ENCODE measurements at regions not wholly inside any gene's neighbourhood (a gene's known extent, or its start where the extent isn't known, plus 50 kb on each side); places are given as distances from the start of the nearest gene placed in this dataset.

DNA sequence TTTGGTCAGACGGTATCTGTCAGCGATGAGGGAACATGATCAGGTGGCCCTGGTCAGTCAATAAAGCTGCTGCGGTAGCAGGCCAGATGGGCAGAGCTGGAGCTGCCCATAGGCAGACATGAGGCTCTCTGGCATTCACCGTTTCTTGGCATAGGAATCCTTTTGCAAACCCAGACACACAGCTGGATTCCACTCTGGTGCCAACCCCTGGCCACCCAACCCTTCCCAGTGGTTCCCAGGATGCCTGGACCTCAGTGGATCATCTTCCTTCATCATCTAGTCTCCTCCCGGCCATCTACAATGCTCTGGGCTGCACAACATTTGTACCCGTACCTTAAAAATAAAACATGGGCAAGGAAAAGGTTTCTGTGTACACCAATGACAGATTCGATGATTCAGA is 68.3 kb upstream of the ACTRT2 start:
- Mint-ChIP-seq H3K9me3 (ENCODE audit: unreplicated experiment) (peaks cover 52% of the 10 kb centered on the region), H3K27me3 (ENCODE audit: insufficient read depth, unreplicated experiment) (no peaks in the 10 kb centered on the region), H3K36me3 (ENCODE audit: insufficient read depth, unreplicated experiment) (no peaks in the 10 kb centered on the region), H3K4me1 (ENCODE audit: insufficient read depth, unreplicated experiment) (no peaks in the 10 kb centered on the region), H3K27ac (ENCODE audit: low read depth, unreplicated experiment) (no peak overlapping the region), H3K4me3 (ENCODE audit: unreplicated experiment) (no peak overlapping the region)
- ChIA-PET POLR2A (no interaction called here), CTCF (interaction anchor here (0.5 to 0.7 kb wide), 2 partner anchors 14 to 491 kb away, joined by 3 to 4 read pairs; no protein-coding TSS in a partner anchor)
- no TSS peak for BruUV-seq (replicated peaks)
- intact Hi-C loops (cut with micrococcal nuclease): no loop called here
- TF ChIP-seq, protein P1, sequence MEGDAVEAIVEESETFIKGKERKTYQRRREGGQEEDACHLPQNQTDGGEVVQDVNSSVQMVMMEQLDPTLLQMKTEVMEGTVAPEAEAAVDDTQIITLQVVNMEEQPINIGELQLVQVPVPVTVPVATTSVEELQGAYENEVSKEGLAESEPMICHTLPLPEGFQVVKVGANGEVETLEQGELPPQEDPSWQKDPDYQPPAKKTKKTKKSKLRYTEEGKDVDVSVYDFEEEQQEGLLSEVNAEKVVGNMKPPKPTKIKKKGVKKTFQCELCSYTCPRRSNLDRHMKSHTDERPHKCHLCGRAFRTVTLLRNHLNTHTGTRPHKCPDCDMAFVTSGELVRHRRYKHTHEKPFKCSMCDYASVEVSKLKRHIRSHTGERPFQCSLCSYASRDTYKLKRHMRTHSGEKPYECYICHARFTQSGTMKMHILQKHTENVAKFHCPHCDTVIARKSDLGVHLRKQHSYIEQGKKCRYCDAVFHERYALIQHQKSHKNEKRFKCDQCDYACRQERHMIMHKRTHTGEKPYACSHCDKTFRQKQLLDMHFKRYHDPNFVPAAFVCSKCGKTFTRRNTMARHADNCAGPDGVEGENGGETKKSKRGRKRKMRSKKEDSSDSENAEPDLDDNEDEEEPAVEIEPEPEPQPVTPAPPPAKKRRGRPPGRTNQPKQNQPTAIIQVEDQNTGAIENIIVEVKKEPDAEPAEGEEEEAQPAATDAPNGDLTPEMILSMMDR (IDR thresholded peaks at IDR 0.05; ENCODE audit: unreplicated experiment): no peak
- DNase-seq (ENCODE audit: unreplicated experiment): no peak

DNA sequence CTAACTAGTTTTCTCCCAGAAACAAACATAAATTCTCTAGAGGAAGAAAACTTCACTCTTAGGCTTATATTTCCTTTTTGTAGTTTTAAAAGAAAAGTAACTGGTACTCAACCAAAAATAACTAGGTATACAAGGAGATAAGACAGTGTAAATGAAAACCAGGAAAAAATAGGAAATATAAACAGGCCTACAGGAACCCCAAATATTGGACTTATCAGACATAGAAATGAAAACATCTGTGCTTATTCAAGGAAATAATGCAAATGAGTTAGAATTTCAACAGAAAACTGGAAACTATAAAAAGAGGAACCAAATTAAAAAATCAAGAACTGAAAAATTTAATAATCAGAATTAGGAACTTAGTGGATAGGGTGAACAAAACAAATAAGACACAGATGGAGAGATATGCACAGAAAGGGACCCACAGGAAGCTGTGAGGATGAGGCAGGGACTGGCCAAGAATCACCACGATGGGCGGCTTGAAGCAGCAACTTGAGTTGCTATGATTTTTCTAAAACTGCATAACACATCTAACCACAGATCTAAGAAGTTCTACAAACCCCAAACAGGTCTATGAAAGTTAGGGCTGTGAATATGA is 67.5 kb upstream of the ACTRT2 start:
- H3K27ac Mint-ChIP-seq (ENCODE audit: low read depth, unreplicated experiment): no peak overlapping the region
- peaks cover 52% of the 10 kb centered on the region for H3K9me3 Mint-ChIP-seq (ENCODE audit: unreplicated experiment)
- no TSS peak for BruUV-seq (replicated peaks)
- CTCF ChIA-PET: no interaction called here
- H3K36me3 Mint-ChIP-seq (ENCODE audit: insufficient read depth, unreplicated experiment): peaks cover 4% of the 10 kb centered on the region
- H3K27me3 Mint-ChIP-seq (ENCODE audit: insufficient read depth, unreplicated experiment): no peaks in the 10 kb centered on the region
- intact Hi-C loops (cut with micrococcal nuclease): no loop called here
- no peak for DNase-seq (ENCODE audit: unreplicated experiment)
- H3K4me3 Mint-ChIP-seq (ENCODE audit: unreplicated experiment): no peak overlapping the region
- TF ChIP-seq, protein P1 (IDR thresholded peaks at IDR 0.05; ENCODE audit: unreplicated experiment): no peak
- no peaks in the 10 kb centered on the region for H3K4me1 Mint-ChIP-seq (ENCODE audit: insufficient read depth, unreplicated experiment)
- POLR2A ChIA-PET: no interaction called here

DNA sequence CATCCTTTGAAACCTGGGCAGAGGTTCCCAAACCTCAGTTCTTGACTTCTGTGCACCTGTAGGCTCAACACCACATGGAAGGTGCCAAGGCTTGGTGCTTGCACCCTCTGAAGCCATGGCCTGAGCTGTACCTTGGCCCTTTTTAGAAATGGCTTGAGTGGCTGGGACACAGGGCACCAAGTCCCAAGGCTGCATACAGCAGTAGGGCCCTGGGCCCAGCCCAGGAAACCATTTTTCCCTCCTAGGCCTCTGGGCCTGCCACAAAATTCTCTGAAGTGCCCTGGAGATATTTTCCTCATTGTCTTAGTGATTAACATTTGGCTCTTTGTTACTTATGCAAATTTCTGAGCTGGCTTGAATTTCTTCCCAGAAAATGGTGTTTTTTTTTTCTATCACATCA is 65.6 kb upstream of the ACTRT2 start:
- H3K27me3 Mint-ChIP-seq (ENCODE audit: insufficient read depth, unreplicated experiment): no peaks in the 10 kb centered on the region
- ChIA-PET CTCF (no interaction called here), POLR2A (no interaction called here)
- no peak overlapping the region for H3K27ac Mint-ChIP-seq (ENCODE audit: low read depth, unreplicated experiment)
- no peaks in the 10 kb centered on the region for H3K4me1 Mint-ChIP-seq (ENCODE audit: insufficient read depth, unreplicated experiment)
- intact Hi-C loops (cut with micrococcal nuclease): no loop called here
- BruUV-seq (replicated peaks): no TSS peak
- peaks cover 7% of the 10 kb centered on the region for H3K36me3 Mint-ChIP-seq (ENCODE audit: insufficient read depth, unreplicated experiment)
- DNase-seq (ENCODE audit: unreplicated experiment): no peak
- H3K4me3 Mint-ChIP-seq (ENCODE audit: unreplicated experiment): no peak overlapping the region
- peaks cover 59% of the 10 kb centered on the region for H3K9me3 Mint-ChIP-seq (ENCODE audit: unreplicated experiment)
- TF ChIP-seq, protein P1 (IDR thresholded peaks at IDR 0.05; ENCODE audit: unreplicated experiment): no peak

DNA sequence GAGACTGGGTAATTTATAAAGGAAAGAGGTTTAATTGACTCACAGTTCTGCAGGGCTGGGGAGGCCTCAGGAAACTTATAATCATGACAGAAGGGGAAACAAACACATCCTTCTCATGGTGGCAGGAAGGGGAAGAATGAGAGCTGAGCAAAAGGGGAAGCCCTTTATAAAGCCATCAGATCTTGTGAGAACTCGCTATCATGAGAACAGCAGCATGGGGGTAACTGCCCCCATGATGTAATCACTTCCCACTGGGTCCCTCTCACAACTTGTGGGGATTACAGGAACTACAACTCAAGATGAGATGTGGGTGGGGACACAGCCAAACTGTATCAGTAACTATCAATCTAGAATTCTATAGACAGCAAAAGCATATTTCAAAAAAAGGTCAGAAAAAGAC is 64.7 kb upstream of the ACTRT2 start:
- intact Hi-C loops (cut with micrococcal nuclease): no loop called here
- CTCF ChIA-PET: no interaction called here
- H3K4me3 Mint-ChIP-seq (ENCODE audit: unreplicated experiment): no peak overlapping the region
- no peak overlapping the region for H3K27ac Mint-ChIP-seq (ENCODE audit: low read depth, unreplicated experiment)
- POLR2A ChIA-PET: no interaction called here
- peaks cover 7% of the 10 kb centered on the region for H3K36me3 Mint-ChIP-seq (ENCODE audit: insufficient read depth, unreplicated experiment)
- no peak for DNase-seq (ENCODE audit: unreplicated experiment)
- peaks cover 51% of the 10 kb centered on the region for H3K9me3 Mint-ChIP-seq (ENCODE audit: unreplicated experiment)
- H3K27me3 Mint-ChIP-seq (ENCODE audit: insufficient read depth, unreplicated experiment): no peaks in the 10 kb centered on the region
- TF ChIP-seq, protein P1 (IDR thresholded peaks at IDR 0.05; ENCODE audit: unreplicated experiment): no peak
- H3K4me1 Mint-ChIP-seq (ENCODE audit: insufficient read depth, unreplicated experiment): no peaks in the 10 kb centered on the region
- no TSS peak for BruUV-seq (replicated peaks)

All from MCF 10A (cell line).